ENCODE measurements at regions not wholly inside any gene's neighbourhood (a gene's known extent, or its start where the extent isn't known, plus 50 kb on each side); places are given as distances from the start of the nearest gene placed in this dataset.
A peak's percentile ranks its signal among the peaks of the same experiment; 100 is the strongest.

DNA sequence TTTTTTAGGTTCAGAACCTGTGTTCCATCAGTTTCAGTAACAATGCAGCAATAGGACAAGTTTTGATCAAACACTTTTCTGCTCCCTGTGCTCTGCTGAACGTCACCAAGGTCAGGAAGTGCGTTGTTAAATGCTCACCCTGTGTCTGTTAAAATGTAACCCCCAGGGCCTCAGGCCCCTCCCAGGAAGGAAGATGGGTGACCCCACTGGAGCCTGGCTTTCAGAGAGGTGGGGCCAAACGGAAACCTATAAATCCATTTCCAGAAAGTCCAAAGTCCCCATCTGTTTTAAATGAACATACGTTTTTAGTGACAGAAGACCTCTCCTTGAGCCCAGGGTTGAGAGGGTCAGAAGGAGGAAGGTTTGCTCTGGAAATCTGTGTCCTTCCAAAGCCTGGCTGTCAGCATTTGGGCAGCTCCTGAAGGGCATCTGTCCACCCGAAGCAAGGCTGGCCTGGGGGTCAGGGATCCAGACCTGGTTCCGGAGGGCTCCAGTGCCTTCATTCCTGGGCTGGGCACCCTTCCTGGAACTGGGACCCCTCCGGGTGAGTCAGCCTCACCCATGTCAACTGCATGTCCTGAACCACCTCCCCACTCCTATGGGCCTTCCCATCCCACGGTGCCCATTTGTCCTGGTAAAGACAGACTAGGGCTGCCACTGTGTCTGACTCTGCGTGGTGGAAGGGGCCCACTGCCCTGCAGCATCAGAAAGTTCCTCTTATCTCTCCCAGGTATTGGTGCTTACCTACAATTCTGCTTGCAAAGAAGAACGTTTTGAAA lies 117.4 kb upstream of the COPS8 start:
- Histone ChIP-seq H3K9ac (ENCODE audit: insufficient read length) (no peak overlapping the region), H3K9me3 (ENCODE audit: low read depth, low read length) (no peaks in the 10 kb centered on the region), H3K27ac (no peak overlapping the region), H3K36me3 (ENCODE audit: insufficient read depth, low read length) (no peaks in the 10 kb centered on the region), H3K4me3 (no peak overlapping the region)
- TF ChIP-seq EZH2 (IDR thresholded peaks at IDR 0.05) (no peak), POLR2AphosphoS5 (IDR thresholded peaks at IDR 0.05; ENCODE audit: borderline replicate concordance, low read depth, low read length) (no peak), FOXP2 (optimal IDR thresholded peaks at IDR 0.05; ENCODE audit: control extremely low read depth, extremely low read length, insufficient read depth) (no peak)
- DNase-seq (ENCODE audit: low read depth, low spot score): no peak

GRCh38 chr2:236968880-236969534 lies 116.7 kb upstream of the COPS8 start:
- Histone ChIP-seq H3K9me3 (ENCODE audit: low read depth, low read length) (no peaks in the 10 kb centered on the region), H3K9ac (ENCODE audit: insufficient read length) (no peak overlapping the region), H3K4me3 (no peak overlapping the region), H3K27ac (no peak overlapping the region), H3K36me3 (ENCODE audit: insufficient read depth, low read length) (no peaks in the 10 kb centered on the region)
- TF ChIP-seq EZH2 (IDR thresholded peaks at IDR 0.05) (no peak), FOXP2 (optimal IDR thresholded peaks at IDR 0.05; ENCODE audit: control extremely low read depth, extremely low read length, insufficient read depth) (no peak), POLR2AphosphoS5 (IDR thresholded peaks at IDR 0.05; ENCODE audit: borderline replicate concordance, low read depth, low read length) (no peak)
- no peak for DNase-seq (ENCODE audit: low read depth, low spot score)

DNA sequence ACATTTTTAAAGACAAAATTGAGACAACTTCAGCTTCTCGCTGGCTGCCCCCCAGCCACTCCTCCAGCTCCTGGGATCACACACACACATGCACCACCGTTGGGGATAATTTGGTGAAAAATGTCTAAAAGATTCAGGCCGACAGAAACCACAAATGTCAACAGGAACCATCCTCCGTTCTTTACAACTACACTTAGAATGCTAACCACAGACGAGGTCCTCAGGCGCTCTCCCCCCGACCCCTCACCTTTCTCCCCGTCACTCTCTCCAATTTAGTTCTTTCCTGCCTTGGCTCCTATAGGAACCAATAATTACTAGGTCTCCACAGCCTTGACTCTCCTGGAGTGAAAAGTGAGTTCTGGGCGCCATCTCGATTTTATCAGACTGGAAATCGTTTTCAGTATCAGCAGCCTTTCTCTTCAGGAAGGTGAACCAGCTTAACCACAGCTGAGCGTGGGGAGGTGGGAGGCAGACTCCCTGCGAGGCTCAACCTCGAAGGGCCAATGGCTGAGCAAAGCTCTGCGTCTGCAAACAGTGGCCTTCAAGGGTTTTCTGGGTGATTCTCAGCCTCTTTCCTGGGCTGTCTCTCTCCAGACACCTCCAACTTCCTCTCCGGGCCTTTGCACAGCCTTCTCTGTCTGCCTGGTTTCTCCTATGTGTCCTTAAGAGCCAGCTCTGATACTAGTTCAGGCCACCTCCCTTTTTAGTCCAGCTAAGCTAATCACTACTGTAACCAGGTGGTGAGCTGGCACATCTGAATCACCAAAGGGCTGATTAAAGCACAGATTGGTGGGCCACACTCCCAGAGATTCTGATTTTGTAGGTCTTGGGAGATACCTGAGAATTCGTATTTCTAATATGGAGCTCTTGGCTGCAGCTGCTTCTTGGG lies 115.7 kb upstream of the COPS8 start:
- Histone ChIP-seq H3K4me3 (no peak overlapping the region), H3K9ac (ENCODE audit: insufficient read length) (no peak overlapping the region), H3K36me3 (ENCODE audit: insufficient read depth, low read length) (no peaks in the 10 kb centered on the region), H3K27ac (no peak overlapping the region), H3K9me3 (ENCODE audit: low read depth, low read length) (no peaks in the 10 kb centered on the region)
- no peak for DNase-seq (ENCODE audit: low read depth, low spot score)
- TF ChIP-seq EZH2 (IDR thresholded peaks at IDR 0.05): no peak
- no peak for TF ChIP-seq FOXP2 (optimal IDR thresholded peaks at IDR 0.05; ENCODE audit: control extremely low read depth, extremely low read length, insufficient read depth)
- no peak for TF ChIP-seq POLR2AphosphoS5 (IDR thresholded peaks at IDR 0.05; ENCODE audit: borderline replicate concordance, low read depth, low read length)

DNA sequence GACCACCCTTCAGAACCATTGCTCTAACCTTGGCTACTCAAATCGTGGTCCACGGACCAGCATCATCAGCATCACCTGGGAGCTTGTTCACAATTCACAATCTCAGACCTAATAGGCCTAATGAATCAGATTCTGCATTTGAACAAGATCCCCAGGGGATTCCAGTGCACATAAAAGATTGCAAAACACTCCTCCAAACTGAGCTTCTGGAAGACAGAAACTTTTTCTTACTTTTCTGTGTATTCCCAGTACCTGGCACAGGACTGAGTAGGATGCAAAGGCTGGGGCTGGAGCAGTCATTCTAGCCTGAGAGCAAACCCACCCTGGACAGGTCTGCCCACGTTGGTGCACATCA lies 115.1 kb upstream of the COPS8 start:
- H3K9ac ChIP-seq (ENCODE audit: insufficient read length): no peak overlapping the region
- TF ChIP-seq EZH2 (IDR thresholded peaks at IDR 0.05) (no peak), POLR2AphosphoS5 (IDR thresholded peaks at IDR 0.05; ENCODE audit: borderline replicate concordance, low read depth, low read length) (no peak), FOXP2 (optimal IDR thresholded peaks at IDR 0.05; ENCODE audit: control extremely low read depth, extremely low read length, insufficient read depth) (no peak)
- no peaks in the 10 kb centered on the region for H3K9me3 ChIP-seq (ENCODE audit: low read depth, low read length)
- peak; percentile 10 for DNase-seq (ENCODE audit: low read depth, low spot score)
- no peak overlapping the region for H3K27ac ChIP-seq
- no peaks in the 10 kb centered on the region for H3K36me3 ChIP-seq (ENCODE audit: insufficient read depth, low read length)
- no peak overlapping the region for H3K4me3 ChIP-seq

GRCh38 chr2:236971131-236971821 lies 114.4 kb upstream of the COPS8 start:
- Histone ChIP-seq H3K36me3 (ENCODE audit: insufficient read depth, low read length) (no peaks in the 10 kb centered on the region), H3K9ac (ENCODE audit: insufficient read length) (no peak overlapping the region), H3K27ac (no peak overlapping the region), H3K4me3 (no peak overlapping the region), H3K9me3 (ENCODE audit: low read depth, low read length) (no peaks in the 10 kb centered on the region)
- TF ChIP-seq EZH2 (IDR thresholded peaks at IDR 0.05) (no peak), POLR2AphosphoS5 (IDR thresholded peaks at IDR 0.05; ENCODE audit: borderline replicate concordance, low read depth, low read length) (no peak), FOXP2 (optimal IDR thresholded peaks at IDR 0.05; ENCODE audit: control extremely low read depth, extremely low read length, insufficient read depth) (no peak)
- DNase-seq (ENCODE audit: low read depth, low spot score): no peak

GRCh38 chr2:236971919-236972381 lies 113.7 kb upstream of the COPS8 start:
- H3K9ac ChIP-seq (ENCODE audit: insufficient read length): no peak overlapping the region

GRCh38 chr2:236972491-236973342 lies 113.0 kb upstream of the COPS8 start:
- TF ChIP-seq POLR2AphosphoS5 (IDR thresholded peaks at IDR 0.05; ENCODE audit: borderline replicate concordance, low read depth, low read length): no peak
- TF ChIP-seq FOXP2 (optimal IDR thresholded peaks at IDR 0.05; ENCODE audit: control extremely low read depth, extremely low read length, insufficient read depth): no peak
- no peak for TF ChIP-seq EZH2 (IDR thresholded peaks at IDR 0.05)
- DNase-seq (ENCODE audit: low read depth, low spot score): no peak
- Histone ChIP-seq H3K36me3 (ENCODE audit: insufficient read depth, low read length) (no peaks in the 10 kb centered on the region), H3K9ac (ENCODE audit: insufficient read length) (no peak overlapping the region), H3K4me3 (no peak overlapping the region), H3K9me3 (ENCODE audit: low read depth, low read length) (no peaks in the 10 kb centered on the region), H3K27ac (no peak overlapping the region)

More at GRCh38 chr2:236971919-236972381, 113.7 kb upstream of the COPS8 start:
- Histone ChIP-seq H3K9me3 (ENCODE audit: low read depth, low read length) (no peaks in the 10 kb centered on the region), H3K4me3 (no peak overlapping the region), H3K36me3 (ENCODE audit: insufficient read depth, low read length) (no peaks in the 10 kb centered on the region), H3K27ac (no peak overlapping the region)
- DNase-seq (ENCODE audit: low read depth, low spot score): no peak
- TF ChIP-seq POLR2AphosphoS5 (IDR thresholded peaks at IDR 0.05; ENCODE audit: borderline replicate concordance, low read depth, low read length) (no peak), EZH2 (IDR thresholded peaks at IDR 0.05) (no peak), FOXP2 (optimal IDR thresholded peaks at IDR 0.05; ENCODE audit: control extremely low read depth, extremely low read length, insufficient read depth) (no peak)
